GM12878 (cell line): ENCODE measurements at regions not wholly inside any gene's neighbourhood (a gene's known extent, or its start where the extent isn't known, plus 50 kb on each side); places are given as distances from the start of the nearest gene placed in this dataset.

Experiments
- CTCF ChIP-seq, 3 experiments: IDR thresholded peaks in 2 of 3; conservative IDR thresholded peaks in 1 of 3; 2 replicates each; pipeline ENCODE4 v1.5.1; 2011; ENCODE audit warnings: low read depth in 3 of 3, low read length in 3 of 3, mild to moderate bottlenecking in 3 of 3, control low read depth in 2 of 3, moderate library complexity in 2 of 3, inconsistent platforms in 1 of 3, mixed read lengths in 1 of 3; ENCODE audit not compliant: control insufficient read depth in 2 of 3, insufficient read depth in 1 of 3; ENCODE audit errors: extremely low read depth in 1 of 3
- E2F4 ChIP-seq: IDR thresholded peaks from 2 replicates; pipeline ENCODE4 v1.6.1; 2012; ENCODE audit warnings: low read depth, low read length, improper control_type of control experiment
- EZH2 ChIP-seq: IDR thresholded peaks from 2 replicates; pipeline ENCODE4 v1.6.1; 2012; ENCODE audit warnings: low read depth, mild to moderate bottlenecking, control low read depth, inconsistent platforms, low read length, borderline replicate concordance; ENCODE audit not compliant: control insufficient read depth

GRCh38 chrX:97806238-97806637 lies 922.5 kb downstream of the RPA4 start:
- TF ChIP-seq EZH2 (no peak), E2F4 (no peak), CTCF (IDR thresholded peaks at IDR 0.05 in 2 of 3, conservative IDR thresholded peaks at IDR 0.05 in 1 of 3; ENCODE audit: control insufficient read depth in 2 of 3, extremely low read depth in 1 of 3, insufficient read depth in 1 of 3, low read depth in 3 of 3, low read length in 3 of 3) (no peak)
